ENCODE measurements at regions not wholly inside any gene's neighbourhood (a gene's known extent, or its start where the extent isn't known, plus 50 kb on each side); places are given as distances from the start of the nearest gene placed in this dataset.

DNA sequence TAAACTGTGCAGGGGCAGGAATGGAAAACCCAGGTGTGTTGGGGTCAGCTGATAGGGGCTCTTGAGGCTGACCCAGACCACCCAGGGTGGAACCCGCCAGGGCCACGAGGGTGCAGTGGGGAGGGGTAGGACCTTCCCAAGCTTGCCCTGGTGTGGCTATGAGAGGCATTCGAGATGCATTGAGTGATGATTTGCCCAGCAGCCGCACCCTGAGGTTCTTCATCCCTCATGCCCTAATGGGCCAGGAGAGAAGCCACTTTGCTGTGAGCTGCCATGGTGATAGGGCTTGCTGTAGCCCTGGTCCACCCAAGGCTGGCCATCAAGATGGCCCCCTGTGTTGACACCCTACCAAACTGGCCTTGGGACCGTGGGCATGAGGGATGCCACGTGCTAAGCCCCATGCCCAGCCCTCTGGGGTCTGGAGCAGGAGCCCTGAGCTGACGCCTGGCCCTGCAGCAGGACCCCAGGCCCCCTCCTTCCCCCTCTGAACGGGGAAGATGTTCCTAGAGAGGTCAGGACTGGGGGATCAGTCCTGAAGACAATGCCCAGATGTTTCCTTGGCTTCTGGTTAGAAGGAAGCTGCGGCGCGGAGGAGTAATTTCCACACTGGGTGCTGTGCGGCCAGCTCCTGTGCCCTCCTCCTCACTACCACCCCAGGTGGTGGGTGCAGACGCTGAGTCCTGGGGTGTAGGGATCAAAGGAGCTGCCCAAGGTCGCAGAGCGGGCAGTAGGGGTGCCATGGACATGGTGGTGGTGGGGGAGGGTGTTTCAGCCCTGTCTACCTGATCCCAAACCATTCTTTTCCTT lies 122.5 kb upstream of the HDAC4 start:
- no peak for FAIRE-seq
- DNase-seq (ENCODE audit: low spot score in 2 of 2): no peak

DNA sequence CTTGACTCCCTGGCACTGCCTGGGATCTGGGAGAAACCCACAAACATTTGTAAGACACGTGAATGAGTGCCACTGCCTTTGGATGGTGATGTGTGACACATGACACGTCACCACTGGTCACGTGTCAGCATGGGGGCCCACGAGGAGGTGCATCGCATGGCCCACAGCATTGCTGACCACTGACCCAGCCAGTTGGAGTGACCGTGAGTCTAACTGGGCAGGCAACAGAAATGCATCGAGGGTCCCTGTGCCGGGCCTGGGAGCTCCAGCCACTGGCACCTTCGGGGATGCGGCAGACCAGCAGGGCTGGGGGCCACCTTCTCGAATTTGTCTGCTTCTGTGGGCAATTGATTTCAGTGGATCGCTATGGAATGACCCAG lies 121.9 kb upstream of the HDAC4 start:
- FAIRE-seq: no peak
- DNase-seq (ENCODE audit: low spot score in 2 of 2): no peak

DNA sequence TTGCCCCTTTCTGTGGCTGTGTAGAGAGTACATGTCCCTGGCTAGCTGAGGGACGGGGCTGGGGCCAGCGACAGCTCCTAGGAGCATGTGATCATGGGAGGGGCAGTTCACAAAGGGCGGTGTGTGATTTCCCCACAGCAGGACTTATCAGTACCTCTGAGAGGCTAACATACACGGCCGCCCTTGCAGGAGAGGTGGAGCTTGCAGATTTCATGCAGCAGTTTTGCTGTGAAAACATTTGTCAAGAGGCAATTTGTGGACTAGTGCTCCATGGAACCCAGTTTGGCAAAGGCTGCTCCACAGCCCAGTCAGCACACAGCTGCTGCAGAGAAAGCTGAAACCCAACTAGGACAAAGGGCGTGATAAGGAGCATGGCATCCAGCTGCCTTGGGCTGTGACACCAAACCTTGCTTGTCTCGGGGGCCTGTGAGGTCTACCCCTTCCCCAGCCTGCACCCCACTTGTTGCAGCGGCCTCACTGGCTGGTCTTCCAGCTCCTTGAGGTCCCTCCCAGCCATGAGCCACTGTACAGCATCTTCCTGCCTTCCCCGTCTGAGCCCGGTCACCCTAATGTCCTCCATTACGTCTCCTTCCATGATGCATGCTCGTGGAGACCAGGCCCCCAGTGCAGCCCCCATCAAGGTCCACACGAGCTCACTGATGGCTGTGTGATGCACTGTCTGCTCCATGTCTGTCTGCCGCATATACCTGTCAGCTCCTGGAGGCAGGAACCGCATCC lies 121.4 kb upstream of the HDAC4 start:
- DNase-seq (ENCODE audit: low spot score in 2 of 2) (no peak), FAIRE-seq (no peak)

DNA sequence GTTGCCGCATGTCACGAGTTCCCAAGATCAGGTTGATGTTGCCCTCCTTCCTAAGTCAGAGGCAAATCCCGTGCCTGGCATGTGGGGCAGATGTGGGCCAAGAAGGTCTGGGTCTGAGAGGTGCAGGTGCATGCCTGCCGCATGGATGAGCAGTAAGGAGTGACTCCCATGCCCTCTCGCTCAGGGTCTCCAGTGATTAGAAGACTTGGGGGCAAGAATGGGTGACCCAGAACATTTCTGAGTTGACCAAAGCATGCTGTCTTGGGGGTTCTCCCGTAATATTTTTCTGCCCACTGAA lies 120.6 kb upstream of the HDAC4 start:
- DNase-seq (ENCODE audit: low spot score in 2 of 2): no peak
- FAIRE-seq: no peak

DNA sequence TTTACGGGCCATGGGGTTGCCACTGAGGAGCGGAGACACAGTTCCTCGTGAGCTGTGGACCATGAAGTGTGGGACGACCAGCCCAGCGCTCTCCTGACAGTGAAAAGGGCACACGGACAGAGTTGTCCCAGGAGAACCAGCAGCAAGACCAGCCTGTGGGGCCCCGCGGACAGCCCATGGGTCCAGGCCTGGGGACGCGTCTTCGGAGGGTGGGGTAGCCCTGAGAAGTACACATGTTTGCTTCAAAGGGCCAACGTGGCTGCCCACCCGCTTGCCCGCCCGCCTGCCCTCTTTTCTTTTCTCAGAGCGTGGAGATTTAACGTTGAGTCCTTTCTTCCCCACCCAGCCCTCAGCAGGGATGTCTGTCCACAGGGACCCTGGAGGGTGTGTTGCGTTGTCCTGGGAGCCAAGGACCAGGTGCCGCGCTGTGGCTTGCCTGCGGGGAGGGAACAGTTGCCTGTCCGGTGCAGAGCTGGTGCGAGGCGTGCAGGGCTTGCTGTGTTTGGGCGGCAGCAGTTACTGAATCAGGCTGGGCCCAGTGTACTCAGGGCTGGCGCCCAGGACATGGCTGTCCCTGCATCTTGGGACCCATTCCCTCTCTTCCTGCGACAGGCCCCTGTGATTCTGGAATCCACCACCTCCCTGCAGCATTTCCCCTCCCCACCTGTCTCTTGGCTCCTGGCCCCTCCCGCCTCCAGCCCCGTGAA lies 120.1 kb upstream of the HDAC4 start:
- DNase-seq (ENCODE audit: low spot score in 2 of 2): no peak
- FAIRE-seq: no peak

DNA sequence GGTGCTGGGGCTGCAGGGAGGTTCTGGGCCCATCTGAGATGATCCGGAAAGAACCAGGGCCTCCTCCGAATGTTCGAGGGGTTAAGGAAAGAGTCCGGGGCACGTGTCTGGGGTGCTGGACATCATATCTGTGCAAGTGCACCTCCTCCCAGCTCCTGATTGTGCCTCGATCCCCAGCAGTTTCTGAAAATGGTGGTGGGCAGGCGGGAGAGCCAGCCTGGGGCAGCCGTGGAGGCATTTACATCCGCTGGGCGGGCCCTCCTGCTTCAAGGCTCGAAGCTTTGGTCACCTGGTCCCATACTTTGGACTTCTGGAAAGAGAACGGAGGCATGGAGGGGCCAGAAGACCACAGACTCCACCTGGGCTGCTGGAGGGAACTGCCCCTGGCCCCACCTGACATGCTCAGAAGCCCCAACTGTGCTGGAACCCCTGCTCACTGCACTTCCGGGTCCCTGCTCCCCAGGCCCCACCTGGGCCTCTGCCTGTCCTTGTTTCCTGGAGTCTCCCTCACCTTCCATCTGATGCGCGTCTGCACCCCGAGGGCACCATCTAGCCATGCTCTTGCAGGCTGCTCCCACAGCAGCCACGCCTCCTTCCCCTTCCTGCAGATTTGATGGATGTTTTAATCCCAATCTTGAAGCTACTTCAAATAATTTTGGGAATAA lies 119.2 kb upstream of the HDAC4 start:
- DNase-seq (ENCODE audit: low spot score in 2 of 2) (no peak), FAIRE-seq (no peak)

DNA sequence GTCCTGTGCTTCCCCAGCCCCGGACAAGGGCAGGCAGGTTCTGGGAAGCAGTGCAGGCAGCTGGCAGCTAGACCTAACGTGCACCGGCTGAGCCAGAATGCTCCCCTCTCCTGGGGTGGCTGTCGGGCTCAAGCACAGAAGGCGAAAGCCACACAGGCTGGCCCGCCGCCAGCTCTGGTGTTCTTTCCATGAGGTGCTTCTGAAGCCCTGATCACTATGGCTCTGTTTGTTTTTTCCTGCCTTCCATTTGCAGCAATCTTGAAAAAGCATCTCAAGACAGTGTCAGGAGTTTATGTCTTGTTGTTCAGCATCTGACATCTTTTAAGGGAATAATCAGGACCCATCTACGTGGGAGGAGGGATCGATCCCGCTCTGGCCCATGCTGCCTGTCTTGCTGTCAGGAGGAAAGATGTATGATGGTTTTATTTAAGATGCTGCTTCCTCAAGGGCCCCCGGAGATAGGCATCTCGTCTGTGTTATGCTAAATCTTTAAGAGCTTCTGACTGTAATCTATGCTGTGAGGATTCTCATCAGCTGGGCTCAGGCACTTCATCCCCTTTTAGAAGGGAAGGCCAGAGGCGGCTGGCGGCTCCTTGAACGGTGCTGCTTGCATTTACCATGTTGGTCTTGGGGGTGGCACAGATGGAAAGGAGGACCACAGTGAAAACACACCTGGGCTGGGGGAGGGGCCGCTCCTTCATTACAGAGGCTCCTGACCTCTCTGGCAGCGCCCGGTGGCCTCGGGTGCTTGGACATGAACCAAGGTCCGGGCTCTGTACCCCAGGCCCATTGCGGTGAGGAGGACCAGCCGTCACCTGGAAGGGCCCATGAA lies 118.5 kb upstream of the HDAC4 start:
- DNase-seq (ENCODE audit: low spot score in 2 of 2) (no peak), FAIRE-seq (no peak)

DNA sequence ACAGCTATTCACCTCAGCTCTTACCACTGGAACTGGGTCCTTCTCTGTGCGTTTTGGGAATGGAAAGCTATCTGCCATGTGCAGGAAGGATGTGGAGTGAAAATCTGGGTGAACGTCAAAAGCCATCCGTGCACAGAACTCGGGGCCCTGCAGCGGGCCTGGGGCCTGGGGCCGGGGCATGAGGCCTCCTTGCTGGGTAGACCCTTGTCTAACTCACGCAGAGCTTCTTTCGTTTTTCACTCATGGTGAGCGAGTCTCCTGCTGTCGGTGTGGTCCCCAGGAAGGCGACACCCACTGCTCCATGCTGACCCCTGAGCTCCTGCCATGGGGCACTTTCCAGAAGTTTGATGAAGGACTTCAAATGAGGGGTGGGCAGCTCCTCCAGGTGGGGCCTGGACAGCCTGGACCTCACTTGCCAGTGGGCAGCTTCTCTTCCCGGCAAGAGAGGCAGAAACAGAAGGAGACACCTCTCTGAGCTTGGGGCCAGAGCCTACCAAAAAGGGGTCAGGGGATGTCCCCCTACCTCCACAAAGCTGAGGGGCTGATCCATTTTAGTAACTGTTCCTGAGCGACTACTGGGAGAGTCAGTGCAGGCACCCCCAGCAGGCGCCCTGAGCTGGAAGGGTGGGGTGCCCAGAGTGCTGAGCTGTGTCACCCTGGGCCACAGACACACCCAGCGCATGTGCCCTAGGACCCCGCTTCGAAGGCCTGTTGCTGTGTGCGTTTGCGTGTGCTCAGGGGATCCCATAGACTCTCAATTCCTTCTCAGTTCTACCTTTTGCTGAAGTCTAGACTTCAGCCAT lies 117.7 kb upstream of the HDAC4 start:
- DNase-seq (ENCODE audit: low spot score in 2 of 2) (no peak), FAIRE-seq (no peak)

DNA sequence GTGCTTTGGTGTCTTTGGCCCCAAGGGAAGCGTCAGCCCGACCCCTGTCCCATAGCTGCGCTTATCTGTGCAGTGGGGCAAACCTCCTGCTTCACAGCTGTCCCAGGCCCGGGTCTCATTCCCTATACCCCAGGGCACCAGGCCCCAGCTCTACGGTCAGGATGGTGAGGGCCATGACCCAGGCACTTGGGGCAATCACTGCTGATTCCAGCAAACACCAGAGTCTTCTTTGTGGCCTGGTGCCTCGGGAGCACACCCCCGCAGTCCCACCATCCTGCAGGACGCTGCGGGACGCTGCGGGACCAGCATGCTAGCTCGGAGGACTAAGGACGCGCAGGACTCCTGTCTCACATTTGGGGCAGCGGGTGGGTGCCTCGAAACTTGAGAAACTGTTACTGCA lies 116.9 kb upstream of the HDAC4 start:
- no peak for DNase-seq (ENCODE audit: low spot score in 2 of 2)
- FAIRE-seq: no peak

DNA sequence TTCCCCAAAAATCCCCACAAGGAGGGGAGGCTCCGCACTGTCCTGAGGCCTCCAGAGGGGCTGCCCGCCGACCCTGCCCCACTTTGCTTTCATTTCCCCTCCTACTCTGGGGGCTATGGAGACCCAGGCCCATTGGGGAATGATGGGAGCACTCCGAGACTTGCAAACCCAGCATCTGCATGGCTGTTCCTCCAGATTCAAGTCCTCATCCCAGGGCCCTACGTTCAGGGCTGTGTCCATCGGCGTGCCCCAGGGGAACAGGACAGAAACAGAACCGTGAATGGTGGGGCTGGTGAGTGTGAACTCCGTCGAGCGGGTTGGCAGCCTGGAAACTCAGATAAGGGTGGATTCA lies 116.1 kb upstream of the HDAC4 start:
- DNase-seq (ENCODE audit: low spot score in 2 of 2): no peak
- no peak for FAIRE-seq

DNA sequence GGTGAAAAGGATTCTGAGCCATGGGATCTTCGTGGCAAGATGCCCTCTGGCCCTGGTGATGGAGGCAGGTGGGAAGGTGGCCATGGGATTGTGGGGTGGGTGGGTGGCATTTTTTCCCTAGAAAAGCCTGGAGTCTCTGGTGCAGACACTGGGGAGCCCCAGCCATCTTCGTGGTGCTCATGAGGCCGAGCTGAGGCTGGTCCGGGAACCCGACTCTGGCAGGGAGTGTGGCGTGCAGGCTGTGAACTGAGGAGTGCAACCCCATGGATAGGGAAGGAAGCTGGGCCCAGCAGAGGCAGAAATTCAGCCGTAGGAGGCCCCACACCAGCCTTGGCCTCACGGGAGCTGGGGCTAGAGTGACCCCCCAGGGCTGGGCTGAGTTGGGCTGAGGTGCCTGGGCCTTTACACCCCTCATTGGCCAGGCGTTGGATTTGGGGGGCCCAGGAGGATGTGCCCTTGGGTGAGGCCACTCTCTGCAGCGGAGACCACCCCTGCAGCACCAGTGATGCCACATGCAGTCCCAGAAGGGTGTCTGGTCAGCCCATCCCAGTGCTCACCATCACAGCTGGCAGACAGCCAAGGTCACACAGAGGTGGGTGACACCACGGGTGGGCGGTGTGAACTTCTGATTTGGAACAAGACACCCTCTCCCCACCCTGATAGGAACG lies 115.6 kb upstream of the HDAC4 start:
- DNase-seq (ENCODE audit: low spot score in 2 of 2) (no peak), FAIRE-seq (no peak)

DNA sequence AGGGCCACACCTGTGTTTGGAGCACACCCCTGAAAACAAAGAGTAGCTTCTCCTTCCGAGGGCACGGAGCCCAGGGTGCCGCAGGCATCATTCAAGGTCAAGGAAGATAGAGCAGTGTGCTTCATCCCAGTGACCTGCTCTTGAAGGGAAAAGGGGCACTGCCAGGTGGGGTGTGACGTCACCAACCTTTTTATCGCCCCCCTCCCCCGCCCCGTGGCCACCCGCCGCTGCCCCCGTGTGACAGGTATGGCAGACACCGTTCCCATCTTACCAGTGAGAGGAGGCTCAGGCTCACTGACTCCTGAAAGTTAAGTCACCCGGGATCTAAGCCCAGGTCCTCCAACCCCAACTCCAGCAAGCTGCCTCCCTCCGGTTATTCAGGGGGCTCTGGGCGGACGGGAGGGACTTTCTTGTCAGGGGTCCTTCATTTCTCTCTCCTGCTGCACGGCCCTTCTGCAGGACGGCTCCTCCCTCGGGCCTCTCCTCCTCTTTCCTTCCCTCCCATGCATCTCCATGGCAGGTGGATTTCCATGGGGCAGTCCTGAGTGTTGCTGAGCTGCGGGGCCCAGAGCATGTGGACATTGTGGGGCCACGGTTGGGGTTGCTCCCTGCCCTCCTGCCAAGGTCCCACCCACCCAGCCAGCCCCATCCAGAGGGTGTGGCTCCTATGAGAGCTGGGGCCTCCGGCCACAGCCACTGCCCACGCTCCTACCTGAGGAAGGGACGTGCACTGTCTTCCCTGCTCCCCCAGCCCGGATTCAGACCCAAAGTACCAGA lies 114.1 kb upstream of the HDAC4 start:
- DNase-seq (ENCODE audit: low spot score in 2 of 2) (no peak), FAIRE-seq (no peak)

DNA sequence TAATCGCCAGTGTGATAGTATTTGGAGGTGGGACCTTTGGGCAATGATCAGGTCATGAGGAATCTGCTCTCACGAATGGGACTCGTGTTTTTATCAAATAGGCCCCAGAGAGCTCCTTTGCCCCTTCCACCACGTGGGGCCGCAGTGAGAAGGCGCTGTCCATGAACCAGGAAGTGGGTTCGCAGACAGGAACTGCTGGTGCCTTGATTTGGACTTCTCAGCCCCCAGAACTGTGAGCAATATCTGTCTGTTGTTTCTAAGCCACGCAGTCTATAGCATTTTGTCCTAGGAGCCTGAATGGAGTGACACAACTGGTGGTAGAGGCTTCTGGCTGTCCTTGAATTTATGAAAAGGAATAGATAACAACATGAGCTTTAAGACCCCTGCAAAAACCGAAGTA lies 111.2 kb upstream of the HDAC4 start:
- no peak for FAIRE-seq

DNA sequence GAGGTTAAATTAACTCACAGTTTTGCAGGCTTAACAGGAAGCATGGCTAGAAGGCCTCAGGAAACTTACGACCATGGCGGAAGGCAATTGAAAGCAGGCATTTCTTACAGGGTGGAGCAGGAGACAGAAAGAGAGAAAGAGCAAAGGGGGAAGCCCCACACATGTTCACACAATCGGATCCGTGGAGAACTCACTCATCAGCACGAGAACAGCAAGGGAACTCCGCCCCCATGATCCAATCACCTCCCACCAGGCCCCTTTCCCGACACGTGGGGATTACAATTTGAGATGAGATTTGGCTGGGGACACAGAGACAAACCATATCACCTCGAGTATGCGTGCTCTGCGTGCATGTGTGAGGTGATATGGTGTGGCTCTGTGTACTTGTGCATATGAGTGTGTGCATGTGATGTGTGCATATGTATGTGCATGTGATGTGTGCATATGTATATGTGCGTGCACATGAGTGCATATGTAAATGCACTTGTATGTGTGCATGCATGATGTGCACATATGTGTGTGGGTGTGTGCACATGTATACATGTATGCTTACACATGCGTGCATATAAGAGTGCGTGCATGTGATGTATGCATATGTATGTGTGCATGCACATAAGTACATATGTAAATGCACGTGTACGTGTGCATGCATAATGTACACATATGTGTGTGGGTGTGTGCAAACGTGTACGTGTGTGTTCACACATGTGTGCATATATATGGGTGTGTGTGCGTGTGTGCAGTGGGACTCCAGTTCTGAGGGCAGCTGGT lies 108.7 kb upstream of the HDAC4 start:
- no peak for FAIRE-seq
- no peak for DNase-seq (ENCODE audit: low spot score in 2 of 2)

More for the DNA sequence above, 111.2 kb upstream of the HDAC4 start:
- no peak for DNase-seq (ENCODE audit: low spot score in 2 of 2)

DNA sequence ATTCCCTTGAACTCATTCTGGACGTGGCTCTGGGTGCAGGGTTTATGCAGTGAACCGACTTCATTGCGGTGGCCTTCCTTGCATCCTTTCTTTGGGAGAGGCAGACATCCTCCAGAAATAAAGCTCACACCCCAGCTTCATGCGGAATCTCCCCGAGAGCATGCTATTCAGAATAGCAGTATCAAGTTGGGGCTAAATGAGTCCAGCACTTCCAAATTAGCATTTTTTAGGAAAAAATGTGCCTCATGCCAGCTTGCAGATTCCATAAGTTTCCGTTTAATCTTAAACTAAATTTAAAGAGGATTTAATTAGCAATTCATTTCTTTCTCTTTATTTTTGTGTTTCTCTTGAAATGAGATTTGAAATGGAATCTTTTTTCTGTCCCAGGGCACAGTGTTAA lies 107.4 kb upstream of the HDAC4 start:
- FAIRE-seq: no peak
- DNase-seq (ENCODE audit: low spot score in 2 of 2): no peak

DNA sequence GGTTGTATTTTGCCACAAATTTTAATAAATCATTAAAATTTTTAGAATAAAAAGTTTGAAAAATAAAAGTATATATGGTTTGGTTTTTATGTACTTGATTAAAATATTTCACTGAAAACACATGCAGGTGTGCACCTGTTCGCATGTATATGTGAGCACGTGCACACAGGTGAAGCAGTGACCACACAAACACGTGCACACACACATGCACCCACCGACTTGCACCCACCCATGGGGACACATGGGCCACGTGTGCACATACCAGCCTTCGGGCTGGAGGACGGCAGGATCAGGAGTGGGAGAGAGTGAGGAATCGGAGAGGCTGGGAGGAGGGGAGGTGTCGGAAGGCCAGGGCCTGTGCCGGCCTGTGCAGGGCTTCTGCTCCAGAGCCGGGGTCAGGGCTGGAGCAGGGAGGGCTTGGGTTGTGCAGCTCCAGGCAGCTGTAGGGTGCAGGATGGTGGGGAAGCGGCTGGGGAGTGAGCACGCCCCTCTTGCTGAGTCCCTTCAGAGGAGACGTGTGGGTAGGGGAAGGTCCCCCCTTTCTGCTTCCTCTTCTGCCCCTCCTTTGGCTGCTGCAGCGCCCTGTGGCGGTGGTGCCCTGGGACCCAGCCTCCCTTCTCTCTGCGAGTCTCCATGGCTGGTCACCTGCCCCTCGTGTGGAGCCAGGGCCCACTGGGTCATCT lies 106.9 kb upstream of the HDAC4 start:
- peak; percentile 66 for FAIRE-seq
- DNase-seq (ENCODE audit: low spot score in 2 of 2): no peak

DNA sequence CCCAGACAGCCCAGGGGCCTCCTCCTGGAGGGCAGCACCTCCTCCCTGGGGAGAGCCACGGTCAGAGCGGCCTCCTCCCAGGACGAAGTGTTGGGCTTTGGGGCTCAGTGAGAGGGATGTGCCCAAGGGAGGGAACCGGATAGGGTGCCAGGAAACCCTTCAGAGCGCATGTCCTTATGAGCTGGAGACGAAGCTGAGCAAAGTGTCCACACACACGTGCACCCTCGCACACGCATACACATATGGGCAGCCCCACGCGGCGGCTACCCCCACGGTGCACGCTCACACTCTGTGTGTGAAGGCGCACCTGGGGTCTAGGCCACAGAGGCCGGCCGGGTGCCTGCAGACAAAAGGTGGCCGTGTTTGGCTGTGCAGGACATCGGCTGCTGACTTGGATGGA lies 106.1 kb upstream of the HDAC4 start:
- FAIRE-seq: no peak
- DNase-seq (ENCODE audit: low spot score in 2 of 2): no peak

Data from frontal cortex (tissue), 3 donors.